Astrocyte (in vitro differentiated cells and primary cell): ENCODE measurements at regions not wholly inside any gene's neighbourhood (a gene's known extent, or its start where the extent isn't known, plus 50 kb on each side); places are given as distances from the start of the nearest gene placed in this dataset.

ENCODE experiments used
- DNase-seq: peaks from one replicate; pipeline ENCODE4 v3.0.0-alpha.2; 2010; ENCODE audit warnings: low read depth
- FAIRE-seq: peaks from 2 replicates; lab custom pipeline; 2011; peaks lifted over from hg19 to GRCh38; lab: Jason Lieb, UNC
- H2AFZ ChIP-seq: 2 replicates; pipeline ENCODE4 v1.6.0; 2012; ENCODE audit warnings: low read depth, low read length, inconsistent platforms
- H3K27ac ChIP-seq: 2 replicates; pipeline ENCODE4 v1.5.1; 2011; ENCODE audit warnings: low read depth, low read length, inconsistent platforms
- H3K27me3 ChIP-seq: 2 replicates; pipeline ENCODE4 v1.6.0; 2011; ENCODE audit warnings: low read length, inconsistent platforms; ENCODE audit not compliant: insufficient read depth
- H3K36me3 ChIP-seq: 2 replicates; pipeline ENCODE4 v1.5.1; 2011; ENCODE audit warnings: low read length, inconsistent platforms; ENCODE audit not compliant: insufficient read depth
- H3K4me1 ChIP-seq: 2 replicates; pipeline ENCODE4 v1.5.1; 2011; ENCODE audit warnings: low read length, inconsistent platforms; ENCODE audit not compliant: insufficient read depth
- H3K4me2 ChIP-seq: 2 replicates; pipeline ENCODE4 v1.6.0; 2012; ENCODE audit warnings: low read length, inconsistent platforms
- H3K4me3 ChIP-seq: 2 replicates; pipeline ENCODE4 v1.5.1; 2011; ENCODE audit warnings: low read depth, mild to moderate bottlenecking, low read length, inconsistent platforms; ENCODE audit not compliant: insufficient read depth
- H3K79me2 ChIP-seq: 2 replicates; pipeline ENCODE4 v1.6.0; 2012; ENCODE audit warnings: mild to moderate bottlenecking, low read length, inconsistent platforms; ENCODE audit not compliant: insufficient read depth
- H3K9ac ChIP-seq: 2 replicates; pipeline ENCODE4 v1.6.0; 2012; ENCODE audit warnings: mild to moderate bottlenecking, low read length, inconsistent platforms
- H3K9me3 ChIP-seq: 2 replicates; pipeline ENCODE4 v1.5.1; 2012; ENCODE audit warnings: low read depth, mild to moderate bottlenecking, low read length, inconsistent platforms; ENCODE audit not compliant: insufficient read depth
- H4K20me1 ChIP-seq: 2 replicates; pipeline ENCODE4 v1.6.0; 2012; ENCODE audit warnings: low read length, inconsistent platforms; ENCODE audit not compliant: insufficient read depth
- H3K27ac Mint-ChIP-seq: one replicate; pipeline ENCODE4 v1.8.0; 2021; ENCODE audit warnings: mild to moderate bottlenecking, mixed read lengths; ENCODE audit not compliant: unreplicated experiment
- H3K27me3 Mint-ChIP-seq: one replicate; pipeline ENCODE4 v1.8.0; 2021; ENCODE audit warnings: low read depth, mixed read lengths; ENCODE audit not compliant: unreplicated experiment
- H3K36me3 Mint-ChIP-seq: one replicate; pipeline ENCODE4 v1.8.0; 2021; ENCODE audit warnings: low read depth, mixed read lengths; ENCODE audit not compliant: unreplicated experiment
- H3K4me1 Mint-ChIP-seq: one replicate; pipeline ENCODE4 v1.8.0; 2021; ENCODE audit warnings: low read depth, mixed read lengths; ENCODE audit not compliant: unreplicated experiment
- H3K4me3 Mint-ChIP-seq: one replicate; pipeline ENCODE4 v1.8.0; 2021; ENCODE audit warnings: mild to moderate bottlenecking, moderate library complexity, mixed read lengths; ENCODE audit not compliant: unreplicated experiment
- H3K9me3 Mint-ChIP-seq: one replicate; pipeline ENCODE4 v1.8.0; 2021; ENCODE audit warnings: mild to moderate bottlenecking, mixed read lengths; ENCODE audit not compliant: unreplicated experiment
- CTCF ChIP-seq: IDR thresholded peaks from 2 replicates; pipeline ENCODE4 v1.5.1; 2011; ENCODE audit warnings: low read depth, mild to moderate bottlenecking, inconsistent platforms, low read length, moderate library complexity; ENCODE audit not compliant: insufficient read depth
- EZH2 ChIP-seq: IDR thresholded peaks from 2 replicates; pipeline ENCODE4 v1.6.1; 2012; ENCODE audit warnings: mild to moderate bottlenecking, low read length, inconsistent platforms; ENCODE audit not compliant: insufficient read depth

- no peaks in the 10 kb centered on the region for H3K9me3 ChIP-seq
- H3K27ac Mint-ChIP-seq, result no peak overlapping the region
- no peak overlapping the region for H3K27ac ChIP-seq
- no peaks in the 10 kb centered on the region for H4K20me1 ChIP-seq
- H3K36me3 ChIP-seq, result no peaks in the 10 kb centered on the region
- no peak overlapping the region for H3K4me3 Mint-ChIP-seq
- FAIRE-seq, result no peak
- H3K4me3 ChIP-seq, result no peak overlapping the region
- H3K4me2 ChIP-seq, result no peak overlapping the region
- no peak for DNase-seq
- H3K36me3 Mint-ChIP-seq, result no peaks in the 10 kb centered on the region
- H2AFZ ChIP-seq, result no peak overlapping the region
- no peaks in the 10 kb centered on the region for H3K27me3 Mint-ChIP-seq
- H3K27me3 ChIP-seq, result no peaks in the 10 kb centered on the region
- no peak overlapping the region for H3K9ac ChIP-seq
- TF ChIP-seq CTCF (no peak), EZH2 (no peak)
- H3K79me2 ChIP-seq, result no peaks in the 10 kb centered on the region
- no peaks in the 10 kb centered on the region for H3K9me3 Mint-ChIP-seq
- no peaks in the 10 kb centered on the region for H3K4me1 Mint-ChIP-seq
- no peaks in the 10 kb centered on the region for H3K4me1 ChIP-seq
These were observed 961.8 kb upstream of the SPRY2 start for GRCh38 chr13:81302677-81303076.

- Mint-ChIP-seq H3K36me3 (no peaks in the 10 kb centered on the region), H3K27ac (no peak overlapping the region), H3K4me3 (no peak overlapping the region), H3K4me1 (no peaks in the 10 kb centered on the region), H3K9me3 (no peaks in the 10 kb centered on the region), H3K27me3 (no peaks in the 10 kb centered on the region)
- no peak for DNase-seq
- Histone ChIP-seq H3K36me3 (no peaks in the 10 kb centered on the region), H3K79me2 (no peaks in the 10 kb centered on the region), H3K4me1 (no peaks in the 10 kb centered on the region), H3K9ac (no peak overlapping the region), H3K4me2 (no peak overlapping the region), H3K9me3 (no peaks in the 10 kb centered on the region), H4K20me1 (no peaks in the 10 kb centered on the region), H2AFZ (no peak overlapping the region), H3K4me3 (no peak overlapping the region), H3K27me3 (no peaks in the 10 kb centered on the region), H3K27ac (no peak overlapping the region)
- TF ChIP-seq CTCF (no peak), EZH2 (no peak)
- no peak for FAIRE-seq
These were observed 961.2 kb upstream of the SPRY2 start for GRCh38 chr13:81302125-81302524.

GRCh38 chr13:81295177-81295576 is 954.3 kb upstream of the SPRY2 start:
- Histone ChIP-seq H3K27ac (no peak overlapping the region), H3K4me1 (no peaks in the 10 kb centered on the region), H3K27me3 (no peaks in the 10 kb centered on the region), H4K20me1 (no peaks in the 10 kb centered on the region), H3K4me3 (no peak overlapping the region), H3K36me3 (no peaks in the 10 kb centered on the region), H2AFZ (no peak overlapping the region), H3K9me3 (no peaks in the 10 kb centered on the region), H3K79me2 (no peaks in the 10 kb centered on the region), H3K4me2 (no peak overlapping the region), H3K9ac (no peak overlapping the region)
- Mint-ChIP-seq H3K27me3 (no peaks in the 10 kb centered on the region), H3K4me1 (no peaks in the 10 kb centered on the region), H3K4me3 (no peak overlapping the region), H3K36me3 (no peaks in the 10 kb centered on the region), H3K9me3 (no peaks in the 10 kb centered on the region), H3K27ac (no peak overlapping the region)
- DNase-seq (no peak), FAIRE-seq (no peak)
- TF ChIP-seq CTCF (no peak), EZH2 (no peak)
